D721Med (cell line): ENCODE measurements at regions not wholly inside any gene's neighbourhood (a gene's known extent, or its start where the extent isn't known, plus 50 kb on each side); places are given as distances from the start of the nearest gene placed in this dataset.

ENCODE experiments used
- DNase-seq: peaks from one replicate; pipeline ENCODE4 v3.0.0; 2011; ENCODE audit warnings: low spot score; ENCODE audit not compliant: insufficient read length
- FAIRE-seq: peaks from 2 replicates; lab custom pipeline; 2011; peaks lifted over from hg19 to GRCh38; lab: Jason Lieb, UNC
- TF ChIP-seq, protein P1 (sequence below): IDR thresholded peaks from 2 replicates; pipeline ENCODE4 v1.5.1; 2012; ENCODE audit warnings: mild to moderate bottlenecking, control low read depth; ENCODE audit not compliant: insufficient read depth; ENCODE audit errors: missing control alignments

DNA sequence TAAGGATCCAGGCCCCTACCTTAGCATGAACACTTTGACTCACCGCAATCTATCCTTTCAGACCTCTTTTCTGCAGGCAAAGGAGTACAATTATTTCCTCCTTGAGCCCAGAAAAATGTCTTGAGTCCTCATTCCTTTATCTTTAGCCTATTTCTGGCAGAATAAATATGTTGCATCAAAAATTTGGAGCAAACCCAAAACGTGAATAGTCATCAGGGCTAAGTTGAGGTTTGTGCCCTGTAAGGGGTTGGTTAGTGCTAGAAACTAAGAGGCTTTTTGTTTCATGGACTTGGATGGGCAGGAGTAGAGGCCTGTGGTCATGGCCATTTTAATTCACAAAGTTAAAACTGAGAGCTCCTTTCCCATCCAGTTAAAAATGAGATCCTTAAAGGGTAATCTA, 460.3 kb downstream of the GBA3 start:
- FAIRE-seq: no peak
- TF ChIP-seq, protein P1, sequence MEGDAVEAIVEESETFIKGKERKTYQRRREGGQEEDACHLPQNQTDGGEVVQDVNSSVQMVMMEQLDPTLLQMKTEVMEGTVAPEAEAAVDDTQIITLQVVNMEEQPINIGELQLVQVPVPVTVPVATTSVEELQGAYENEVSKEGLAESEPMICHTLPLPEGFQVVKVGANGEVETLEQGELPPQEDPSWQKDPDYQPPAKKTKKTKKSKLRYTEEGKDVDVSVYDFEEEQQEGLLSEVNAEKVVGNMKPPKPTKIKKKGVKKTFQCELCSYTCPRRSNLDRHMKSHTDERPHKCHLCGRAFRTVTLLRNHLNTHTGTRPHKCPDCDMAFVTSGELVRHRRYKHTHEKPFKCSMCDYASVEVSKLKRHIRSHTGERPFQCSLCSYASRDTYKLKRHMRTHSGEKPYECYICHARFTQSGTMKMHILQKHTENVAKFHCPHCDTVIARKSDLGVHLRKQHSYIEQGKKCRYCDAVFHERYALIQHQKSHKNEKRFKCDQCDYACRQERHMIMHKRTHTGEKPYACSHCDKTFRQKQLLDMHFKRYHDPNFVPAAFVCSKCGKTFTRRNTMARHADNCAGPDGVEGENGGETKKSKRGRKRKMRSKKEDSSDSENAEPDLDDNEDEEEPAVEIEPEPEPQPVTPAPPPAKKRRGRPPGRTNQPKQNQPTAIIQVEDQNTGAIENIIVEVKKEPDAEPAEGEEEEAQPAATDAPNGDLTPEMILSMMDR: no peak
- DNase-seq: no peak

DNA sequence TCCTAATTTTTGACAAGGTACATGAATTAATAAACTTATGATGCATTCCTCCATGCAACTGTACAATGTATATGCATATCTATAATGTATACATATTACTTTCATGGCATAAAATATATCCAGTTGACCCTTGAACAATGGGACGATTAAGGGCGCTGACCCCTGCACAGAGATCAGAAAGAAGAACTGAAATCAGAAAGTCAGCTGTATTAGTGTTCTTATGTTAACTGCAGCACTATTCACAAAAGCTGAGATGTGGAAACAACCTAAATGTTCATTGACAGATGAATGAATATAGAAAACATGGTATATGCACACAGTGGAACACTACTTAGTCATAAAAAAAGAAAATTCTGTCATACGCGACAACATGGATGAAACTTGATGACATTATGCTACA, 457.1 kb downstream of the GBA3 start:
- TF ChIP-seq, protein P1: no peak
- DNase-seq (no peak), FAIRE-seq (no peak)

DNA sequence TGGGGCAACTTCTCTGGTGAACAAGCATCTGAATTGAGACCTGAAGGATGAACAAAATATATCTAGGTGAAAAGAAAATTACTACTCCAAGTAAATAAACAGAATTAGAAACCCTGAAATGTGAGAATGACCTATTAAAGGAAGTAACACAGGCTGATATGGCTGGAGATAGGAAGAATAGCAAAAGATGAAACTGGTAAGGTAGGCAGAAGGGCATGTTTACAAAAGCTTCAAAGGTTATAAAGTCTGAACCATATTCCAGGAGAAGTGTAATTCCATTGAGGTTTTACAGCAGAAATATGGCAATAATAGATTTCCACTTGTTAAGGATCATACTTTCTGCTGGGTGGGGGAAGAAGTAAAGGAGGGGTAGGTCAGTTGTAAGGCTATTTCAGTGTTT, 452.0 kb downstream of the GBA3 start:
- no peak for FAIRE-seq
- DNase-seq: no peak
- TF ChIP-seq, protein P1: no peak

DNA sequence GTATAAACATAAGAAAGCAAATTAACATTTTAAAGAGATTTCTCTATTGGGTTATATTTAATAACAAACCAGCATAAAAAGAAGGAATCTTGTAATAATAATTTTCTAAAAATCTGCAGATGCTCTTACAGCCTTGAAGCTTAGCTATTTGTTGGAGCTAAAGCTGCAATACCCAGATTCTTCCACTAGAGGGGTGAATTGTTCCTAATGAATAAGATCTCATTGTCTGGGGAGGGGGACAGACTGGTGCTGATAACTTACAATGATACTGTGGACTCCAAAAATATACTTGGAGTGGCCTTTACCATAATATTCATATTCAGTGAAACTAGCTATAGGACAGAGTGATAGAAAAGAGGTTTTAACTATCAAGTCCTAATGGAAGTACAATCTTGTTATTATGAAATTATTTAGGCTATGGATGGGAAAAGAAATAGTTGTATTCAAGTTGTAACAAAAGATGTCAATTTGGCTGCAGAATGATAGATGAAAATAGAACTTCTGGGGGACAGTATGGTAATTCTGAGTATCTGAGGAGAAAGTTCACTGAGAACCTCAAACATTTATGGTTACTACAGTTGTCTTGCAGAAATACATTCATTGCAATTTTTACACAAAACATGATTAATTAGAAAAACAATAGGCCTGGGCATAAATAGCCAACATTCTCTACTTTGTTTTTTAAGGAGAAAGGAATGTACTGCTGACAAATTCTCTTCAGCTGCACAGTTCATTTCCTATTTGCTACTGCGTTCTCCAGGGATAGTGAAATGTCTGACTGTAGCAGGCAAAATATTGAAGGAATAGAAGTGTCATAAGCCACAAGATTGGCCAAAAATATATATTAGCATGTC, 443.3 kb downstream of the GBA3 start:
- FAIRE-seq (no peak), DNase-seq (no peak)
- TF ChIP-seq, protein P1: peak; percentile 68

DNA sequence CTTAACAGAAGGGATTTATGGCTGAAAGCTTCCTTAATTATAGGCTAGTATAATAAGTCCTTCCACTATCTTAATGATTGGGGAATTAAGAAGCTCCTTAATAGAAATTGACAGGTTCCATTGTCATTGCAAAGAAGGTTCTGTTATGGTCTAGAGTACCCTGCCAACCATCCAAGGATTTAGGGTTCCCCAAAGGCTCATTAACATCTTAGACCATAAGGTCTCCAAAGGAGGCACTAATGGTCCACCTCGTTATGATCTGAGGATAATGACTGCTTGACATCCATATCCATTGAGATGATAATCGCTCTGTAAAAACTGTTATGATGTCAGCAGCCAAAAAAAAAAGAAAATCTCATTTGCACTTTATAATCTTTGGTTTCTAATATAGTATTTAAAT, 441.6 kb downstream of the GBA3 start:
- TF ChIP-seq, protein P1: no peak
- FAIRE-seq: peak; percentile 66
- no peak for DNase-seq

DNA sequence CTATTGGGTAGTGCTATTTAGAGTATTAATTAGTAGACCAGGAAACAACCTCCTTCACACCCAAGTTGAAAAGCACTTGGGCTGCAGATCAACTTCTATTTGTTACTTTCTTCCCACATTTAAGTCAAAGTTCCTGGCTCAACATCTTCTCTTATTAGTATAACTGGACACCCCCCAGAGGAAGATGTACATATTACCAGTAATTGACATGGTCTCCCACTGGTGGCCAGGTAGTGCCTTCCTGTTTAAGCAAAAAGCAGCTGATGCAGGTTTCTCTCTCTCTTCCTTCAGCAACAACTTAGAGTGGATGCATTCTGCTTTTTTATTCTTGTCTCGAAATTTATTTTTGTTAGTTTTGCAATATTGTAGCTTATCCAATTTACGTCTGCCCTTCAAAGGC, 438.1 kb downstream of the GBA3 start:
- FAIRE-seq (no peak), DNase-seq (no peak)
- TF ChIP-seq, protein P1: no peak

DNA sequence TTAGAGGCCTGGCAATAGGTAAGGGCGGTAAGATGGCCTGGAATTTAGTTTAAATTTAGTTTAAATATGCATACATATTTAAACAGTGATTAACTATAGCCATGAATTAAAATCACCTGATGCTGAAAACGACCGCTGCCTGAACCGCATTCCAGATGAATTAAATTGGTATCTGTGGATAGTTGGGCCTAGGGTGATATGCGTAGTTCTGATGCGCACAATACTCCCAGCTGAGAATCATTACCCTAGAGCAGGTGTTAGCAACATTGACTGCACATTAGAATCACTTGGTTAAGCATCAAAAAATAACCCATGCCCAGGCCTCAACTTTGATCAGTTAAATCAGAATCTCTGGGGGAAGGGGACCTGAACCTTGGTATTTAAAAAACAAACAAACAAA, 432.4 kb downstream of the GBA3 start:
- TF ChIP-seq, protein P1: no peak
- FAIRE-seq (no peak), DNase-seq (no peak)
